HEK293 (cell line): ENCODE measurements at regions not wholly inside any gene's neighbourhood (a gene's known extent, or its start where the extent isn't known, plus 50 kb on each side); places are given as distances from the start of the nearest gene placed in this dataset.
A peak's percentile ranks its signal among the peaks of the same experiment; 100 is the strongest.

Experiments used
- CTCF ChIA-PET: fragments of 350-600 bp; formaldehyde crosslinking; extraction: SDS; loops from one replicate; lab custom pipeline; 2021; ENCODE audit warnings: antibody characterized with exemption; lab: Yijun Ruan, JAX
- POLR2A ChIA-PET: fragments of 300-600 bp; formaldehyde crosslinking; extraction: SDS; loops from one replicate; lab custom pipeline; 2020; ENCODE audit warnings: antibody characterized with exemption, inconsistent platforms; lab: Yijun Ruan, JAX
- H3K27ac ChIP-seq: fragments of 200-500 bp; sonication (Bioruptor generic); 2 replicates; pipeline ENCODE4 v1.5.1; 2014; ENCODE audit warnings: low read depth, low read length, control low read depth, inconsistent platforms; ENCODE audit errors: extremely low read depth
- H3K36me3 ChIP-seq, 2 experiments: fragments of 200-500 bp in 1 of 2; sonication (Bioruptor generic) in 1 of 2; 1 replicate in 1 of 2; 2 replicates in 1 of 2; pipeline ENCODE4 v1.5.1; 2014 to 2017; ENCODE audit warnings: inconsistent platforms in 2 of 2, low read length in 2 of 2; ENCODE audit not compliant: control insufficient read depth in 2 of 2, insufficient read depth in 1 of 2
- H3K4me1 ChIP-seq: fragments of 200-500 bp; sonication (Bioruptor generic); 2 replicates; pipeline ENCODE4 v1.5.1; 2014; ENCODE audit warnings: mild to moderate bottlenecking, low read length, inconsistent platforms; ENCODE audit not compliant: control insufficient read depth, insufficient read depth
- H3K4me3 ChIP-seq: 2 replicates; pipeline ENCODE4 v1.5.1; 2011; ENCODE audit warnings: low read depth, mild to moderate bottlenecking, control low read depth, low read length, moderate library complexity
- H3K9me3 ChIP-seq: fragments of 200-500 bp; sonication (Bioruptor generic); 2 replicates; pipeline ENCODE4 v1.5.1; 2014; ENCODE audit warnings: low read depth, low read length, inconsistent platforms; ENCODE audit not compliant: control insufficient read depth, insufficient read depth
- HOXD13 ChIP-seq: sonication (generic); formaldehyde crosslinking; IDR thresholded peaks from 2 replicates; pipeline ENCODE4 v1.8.0; 2022; ENCODE audit warnings: missing genetic modification reagents, borderline replicate concordance
- KLF1 ChIP-seq: fragments of 450-650 bp; formaldehyde crosslinking; IDR thresholded peaks from 2 replicates; pipeline ENCODE4 v1.5.1; 2016; ENCODE audit warnings: missing biosample characterization, missing genetic modification characterization
- KLF10 ChIP-seq: fragments of 450-650 bp; IDR thresholded peaks from 2 replicates; pipeline ENCODE4 v1.5.1; 2018; ENCODE audit warnings: missing biosample characterization, mild to moderate bottlenecking, missing genetic modification characterization
- KLF8 ChIP-seq: fragments of 450-650 bp; formaldehyde crosslinking; IDR thresholded peaks from 2 replicates; pipeline ENCODE4 v1.5.1; 2016; ENCODE audit warnings: missing biosample characterization, missing genetic modification characterization
- OVOL3 ChIP-seq: fragments of 450-650 bp; formaldehyde crosslinking; IDR thresholded peaks from 2 replicates; pipeline ENCODE4 v1.5.1; 2016; ENCODE audit warnings: missing biosample characterization, missing genetic modification characterization
- SCRT1 ChIP-seq: fragments of 450-650 bp; formaldehyde crosslinking; IDR thresholded peaks from 2 replicates; pipeline ENCODE4 v1.5.1; 2016; ENCODE audit warnings: missing biosample characterization, missing genetic modification characterization, borderline replicate concordance
- SP7 ChIP-seq: fragments of 450-650 bp; formaldehyde crosslinking; IDR thresholded peaks from 2 replicates; pipeline ENCODE4 v1.5.1; 2016; ENCODE audit warnings: missing biosample characterization, missing genetic modification characterization
- ZBTB10 ChIP-seq: fragments of 450-650 bp; formaldehyde crosslinking; IDR thresholded peaks from 2 replicates; pipeline ENCODE4 v1.5.1; 2016; ENCODE audit warnings: missing biosample characterization, missing genetic modification characterization
- ZBTB21 ChIP-seq: fragments of 450-650 bp; formaldehyde crosslinking; IDR thresholded peaks from 2 replicates; pipeline ENCODE4 v1.5.1; 2017; ENCODE audit warnings: missing biosample characterization, missing genetic modification characterization
- ZBTB6 ChIP-seq: fragments of 450-650 bp; formaldehyde crosslinking; IDR thresholded peaks from 2 replicates; pipeline ENCODE4 v1.5.1; 2017; ENCODE audit warnings: missing biosample characterization, missing genetic modification characterization
- ZNF112 ChIP-seq: fragments of 450-650 bp; formaldehyde crosslinking; IDR thresholded peaks from 2 replicates; pipeline ENCODE4 v1.5.0; 2017; ENCODE audit warnings: missing biosample characterization, missing genetic modification characterization
- ZNF114 ChIP-seq: fragments of 450-650 bp; formaldehyde crosslinking; IDR thresholded peaks from 2 replicates; pipeline ENCODE4 v1.5.0; 2017; ENCODE audit warnings: missing biosample characterization, missing genetic modification characterization
- ZNF133 ChIP-seq: fragments of 450-650 bp; formaldehyde crosslinking; IDR thresholded peaks from 2 replicates; pipeline ENCODE4 v1.5.1; 2016; ENCODE audit warnings: missing biosample characterization, missing genetic modification characterization
- ZNF16 ChIP-seq: fragments of 450-650 bp; formaldehyde crosslinking; IDR thresholded peaks from 2 replicates; pipeline ENCODE4 v1.5.1; 2016; ENCODE audit warnings: low read depth, missing biosample characterization, missing genetic modification characterization
- ZNF202 ChIP-seq: fragments of 450-650 bp; formaldehyde crosslinking; IDR thresholded peaks from 2 replicates; pipeline ENCODE4 v1.5.1; 2016; ENCODE audit warnings: missing biosample characterization, missing genetic modification characterization, borderline replicate concordance
- ZNF266 ChIP-seq: fragments of 450-650 bp; formaldehyde crosslinking; IDR thresholded peaks from 2 replicates; pipeline ENCODE4 v1.5.1; 2016; ENCODE audit warnings: missing biosample characterization, missing genetic modification characterization, low read depth
- ZNF37A ChIP-seq: fragments of 450-650 bp; IDR thresholded peaks from 2 replicates; pipeline ENCODE4 v1.5.1; 2018; ENCODE audit warnings: missing biosample characterization, missing genetic modification characterization
- ZNF426 ChIP-seq: fragments of 450-650 bp; formaldehyde crosslinking; IDR thresholded peaks from 2 replicates; pipeline ENCODE4 v1.5.1; 2017; ENCODE audit warnings: missing biosample characterization, missing genetic modification characterization, mild to moderate bottlenecking, inconsistent platforms, moderate library complexity
- ZNF501 ChIP-seq: fragments of 450-650 bp; formaldehyde crosslinking; IDR thresholded peaks from 2 replicates; pipeline ENCODE4 v1.5.1; 2016; ENCODE audit warnings: missing biosample characterization, missing genetic modification characterization
- ZNF791 ChIP-seq: fragments of 450-650 bp; formaldehyde crosslinking; IDR thresholded peaks from 2 replicates; pipeline ENCODE4 v1.5.1; 2016; ENCODE audit warnings: missing biosample characterization, missing genetic modification characterization
- TF ChIP-seq, protein P1 (sequence below): fragments of 450-650 bp; formaldehyde crosslinking; IDR thresholded peaks from 2 replicates; pipeline ENCODE4 v1.5.1; 2017; ENCODE audit warnings: missing biosample characterization, mild to moderate bottlenecking, missing genetic modification characterization, moderate library complexity
- TF ChIP-seq, protein P2 (sequence below): sonication (generic); formaldehyde crosslinking; IDR thresholded peaks from 2 replicates; pipeline ENCODE4 v1.8.1; 2022; ENCODE audit warnings: mild to moderate bottlenecking, moderate library complexity, missing genetic modification reagents
- TF ChIP-seq, protein P3 (sequence below): IDR thresholded peaks from 2 replicates; pipeline ENCODE4 v1.6.1; 2011; ENCODE audit warnings: mild to moderate bottlenecking, low read depth, low read length, borderline replicate concordance

GRCh38 chr3:13192471-13193213 lies 119.4 kb upstream of the IQSEC1 start:
- H3K9me3 ChIP-seq = no peaks in the 10 kb centered on the region
- no peaks in the 10 kb centered on the region for H3K4me1 ChIP-seq
- ChIA-PET POLR2A (interaction anchor here (1.0 kb wide), 1 partner anchor 15 kb away, joined by 3 read pairs; no protein-coding TSS in a partner anchor), CTCF (interaction anchor here (0.6 to 2.3 kb wide), 8 partner anchors 8 to 260 kb away, joined by 3 to 13 read pairs (median 4); no protein-coding TSS in a partner anchor)
- no peak for TF ChIP-seq ZNF112 (tag by site-specific recombination)
- TF ChIP-seq, protein P1, sequence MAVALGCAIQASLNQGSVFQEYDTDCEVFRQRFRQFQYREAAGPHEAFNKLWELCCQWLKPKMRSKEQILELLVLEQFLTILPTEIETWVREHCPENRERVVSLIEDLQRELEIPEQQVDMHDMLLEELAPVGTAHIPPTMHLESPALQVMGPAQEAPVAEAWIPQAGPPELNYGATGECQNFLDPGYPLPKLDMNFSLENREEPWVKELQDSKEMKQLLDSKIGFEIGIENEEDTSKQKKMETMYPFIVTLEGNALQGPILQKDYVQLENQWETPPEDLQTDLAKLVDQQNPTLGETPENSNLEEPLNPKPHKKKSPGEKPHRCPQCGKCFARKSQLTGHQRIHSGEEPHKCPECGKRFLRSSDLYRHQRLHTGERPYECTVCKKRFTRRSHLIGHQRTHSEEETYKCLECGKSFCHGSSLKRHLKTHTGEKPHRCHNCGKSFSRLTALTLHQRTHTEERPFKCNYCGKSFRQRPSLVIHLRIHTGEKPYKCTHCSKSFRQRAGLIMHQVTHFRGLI = 0 out of 2 replicates have a peak, but pooled peaks have one; percentile 32
- no peaks in the 10 kb centered on the region for H3K36me3 ChIP-seq
- no peak overlapping the region for H3K27ac ChIP-seq
- no peak overlapping the region for H3K4me3 ChIP-seq

GRCh38 chr3:13191016-13191415 lies 117.8 kb upstream of the IQSEC1 start:
- no peak overlapping the region for H3K27ac ChIP-seq
- no peak for TF ChIP-seq KLF10 (tag by site-specific recombination)
- TF ChIP-seq ZNF266 (tag by site-specific recombination) = no peak
- TF ChIP-seq ZNF16 (tag by site-specific recombination) = no peak
- no peak for TF ChIP-seq ZNF37A (tag by site-specific recombination)
- TF ChIP-seq KLF8 = no peak
- no peak for TF ChIP-seq ZNF114 (tag by site-specific recombination)
- TF ChIP-seq, protein P2, sequence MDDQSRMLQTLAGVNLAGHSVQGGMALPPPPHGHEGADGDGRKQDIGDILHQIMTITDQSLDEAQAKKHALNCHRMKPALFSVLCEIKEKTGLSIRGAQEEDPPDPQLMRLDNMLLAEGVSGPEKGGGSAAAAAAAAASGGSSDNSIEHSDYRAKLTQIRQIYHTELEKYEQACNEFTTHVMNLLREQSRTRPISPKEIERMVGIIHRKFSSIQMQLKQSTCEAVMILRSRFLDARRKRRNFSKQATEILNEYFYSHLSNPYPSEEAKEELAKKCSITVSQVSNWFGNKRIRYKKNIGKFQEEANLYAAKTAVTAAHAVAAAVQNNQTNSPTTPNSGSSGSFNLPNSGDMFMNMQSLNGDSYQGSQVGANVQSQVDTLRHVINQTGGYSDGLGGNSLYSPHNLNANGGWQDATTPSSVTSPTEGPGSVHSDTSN (CRISPR knock-in tag) = no peak
- no peak for TF ChIP-seq ZBTB6 (tag by site-specific recombination)
- no peak for TF ChIP-seq SCRT1 (tag by site-specific recombination)
- TF ChIP-seq ZNF791 (tag by site-specific recombination) = no peak
- TF ChIP-seq, all 188 proteins: peak for 0
- no peaks in the 10 kb centered on the region for H3K36me3 ChIP-seq
- ChIA-PET CTCF (no interaction called here), POLR2A (no interaction called here)
- H3K4me3 ChIP-seq = no peak overlapping the region
- H3K9me3 ChIP-seq = no peaks in the 10 kb centered on the region
- no peaks in the 10 kb centered on the region for H3K4me1 ChIP-seq

DNA sequence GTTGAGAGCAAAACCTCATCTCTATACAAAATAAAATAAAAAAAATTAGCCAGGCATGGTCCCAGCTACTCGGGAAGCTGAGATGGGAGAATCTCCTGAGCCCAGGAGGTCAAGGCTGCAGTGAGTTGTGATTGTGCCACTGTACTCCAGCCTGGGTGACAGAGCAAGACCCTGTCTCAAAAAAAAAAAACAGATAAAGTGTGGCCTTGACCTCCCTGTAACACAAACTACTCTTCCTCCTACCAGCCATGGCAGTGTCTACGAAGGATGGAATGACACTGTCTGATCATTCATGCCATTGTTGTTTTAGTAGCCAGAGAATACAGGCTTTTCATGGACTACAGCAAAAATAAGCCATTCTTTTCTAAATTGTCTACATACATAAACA lies 117.1 kb upstream of the IQSEC1 start:
- H3K27ac ChIP-seq = no peak overlapping the region
- ChIA-PET CTCF (no interaction called here), POLR2A (no interaction called here)
- no peaks in the 10 kb centered on the region for H3K4me1 ChIP-seq
- no peaks in the 10 kb centered on the region for H3K36me3 ChIP-seq
- H3K9me3 ChIP-seq = no peaks in the 10 kb centered on the region
- H3K4me3 ChIP-seq = no peak overlapping the region
- TF ChIP-seq ZNF202 (tag by site-specific recombination) (no peak), KLF1 (no peak), ZNF426 (no peak), OVOL3 (tag by site-specific recombination) (no peak), SP7 (tag by site-specific recombination) (no peak), ZBTB10 (tag by site-specific recombination) (no peak), ZNF501 (tag by site-specific recombination) (no peak), ZNF133 (tag by site-specific recombination) (no peak), HOXD13 (CRISPR knock-in tag) (no peak), ZBTB21 (tag by site-specific recombination) (no peak)
- TF ChIP-seq, protein P3, sequence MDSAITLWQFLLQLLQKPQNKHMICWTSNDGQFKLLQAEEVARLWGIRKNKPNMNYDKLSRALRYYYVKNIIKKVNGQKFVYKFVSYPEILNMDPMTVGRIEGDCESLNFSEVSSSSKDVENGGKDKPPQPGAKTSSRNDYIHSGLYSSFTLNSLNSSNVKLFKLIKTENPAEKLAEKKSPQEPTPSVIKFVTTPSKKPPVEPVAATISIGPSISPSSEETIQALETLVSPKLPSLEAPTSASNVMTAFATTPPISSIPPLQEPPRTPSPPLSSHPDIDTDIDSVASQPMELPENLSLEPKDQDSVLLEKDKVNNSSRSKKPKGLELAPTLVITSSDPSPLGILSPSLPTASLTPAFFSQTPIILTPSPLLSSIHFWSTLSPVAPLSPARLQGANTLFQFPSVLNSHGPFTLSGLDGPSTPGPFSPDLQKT = no peak
